ENCODE measurements at regions not wholly inside any gene's neighbourhood (a gene's known extent, or its start where the extent isn't known, plus 50 kb on each side); places are given as distances from the start of the nearest gene placed in this dataset.

DNA sequence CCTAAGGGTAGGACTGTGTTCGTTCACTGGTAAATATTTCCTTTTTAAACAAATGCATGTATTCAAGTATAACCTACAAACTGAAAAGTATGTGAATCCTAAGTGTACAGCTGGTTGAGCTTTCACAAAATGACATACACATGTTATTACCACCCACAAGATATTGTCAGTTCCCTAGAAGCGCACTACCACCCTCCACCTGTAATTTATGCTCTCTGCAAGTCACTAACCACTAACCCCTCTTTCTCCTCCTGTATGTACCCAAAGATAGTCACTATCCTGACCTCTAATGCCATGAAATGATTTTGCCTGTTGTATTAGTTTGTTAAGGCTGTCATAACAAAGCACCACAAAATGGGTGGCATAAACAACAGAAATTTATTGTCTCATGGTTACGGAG lies 82.8 kb upstream of the CHODL start:
- Histone ChIP-seq H4K20me1 (ENCODE audit: insufficient read depth, low read length) (no peaks in the 10 kb centered on the region), H2AFZ (ENCODE audit: low read depth, low read length) (no peak overlapping the region), H3K4me3 (ENCODE audit: low read length) (no peak overlapping the region), H3K27ac (ENCODE audit: low read length) (no peak overlapping the region), H3K9me3 (ENCODE audit: insufficient read depth, low read length) (no peaks in the 10 kb centered on the region), H3K9ac (ENCODE audit: low read length) (no peak overlapping the region), H3K4me1 (ENCODE audit: low read length) (no peaks in the 10 kb centered on the region; the same call in 1 of the 2 replicates), H3K36me3 (replicated peaks; ENCODE audit: low read depth, low read length) (no peaks in the 10 kb centered on the region), H3K27me3 (ENCODE audit: low read depth, low read length) (no peaks in the 10 kb centered on the region), H3K79me2 (ENCODE audit: low read length) (no peaks in the 10 kb centered on the region), H3K4me2 (ENCODE audit: low read length) (no peak overlapping the region)
- TF ChIP-seq CTCF (IDR thresholded peaks at IDR 0.05; ENCODE audit: low read depth, low read length) (no peak), EZH2phosphoT487 (IDR thresholded peaks at IDR 0.05; ENCODE audit: low read depth) (no peak)

DNA sequence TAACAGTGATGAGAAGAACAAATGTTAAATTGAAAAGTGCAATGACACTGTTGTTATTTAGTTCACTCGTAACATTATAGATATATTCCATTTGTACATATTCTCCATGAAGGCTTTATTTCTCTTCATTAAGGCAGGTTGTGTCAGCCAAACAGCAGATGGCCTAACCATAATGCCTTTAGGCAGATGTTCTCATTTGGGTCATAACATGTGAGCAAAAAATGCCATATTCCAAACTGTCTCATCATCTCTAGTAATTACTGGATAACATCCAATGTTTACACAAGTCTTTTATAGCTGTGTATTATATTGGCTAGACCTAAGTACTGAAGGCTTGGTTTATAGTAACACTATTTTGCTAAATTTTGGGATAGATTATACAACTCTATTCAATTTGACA lies 87.2 kb upstream of the CHODL start:
- Histone ChIP-seq H3K9me3 (ENCODE audit: insufficient read depth, low read length) (no peaks in the 10 kb centered on the region), H3K27me3 (ENCODE audit: low read depth, low read length) (no peaks in the 10 kb centered on the region), H3K4me1 (ENCODE audit: low read length) (no peaks in the 10 kb centered on the region), H3K9ac (ENCODE audit: low read length) (no peak overlapping the region), H3K79me2 (ENCODE audit: low read length) (no peaks in the 10 kb centered on the region), H3K4me3 (ENCODE audit: low read length) (no peak overlapping the region), H3K27ac (ENCODE audit: low read length) (no peak overlapping the region), H3K4me2 (ENCODE audit: low read length) (no peak overlapping the region), H4K20me1 (ENCODE audit: insufficient read depth, low read length) (no peaks in the 10 kb centered on the region), H2AFZ (ENCODE audit: low read depth, low read length) (no peak overlapping the region), H3K36me3 (replicated peaks; ENCODE audit: low read depth, low read length) (no peaks in the 10 kb centered on the region)
- TF ChIP-seq CTCF (IDR thresholded peaks at IDR 0.05; ENCODE audit: low read depth, low read length), result no peak
- TF ChIP-seq EZH2phosphoT487 (IDR thresholded peaks at IDR 0.05; ENCODE audit: low read depth), result no peak

- Histone ChIP-seq H3K27ac (ENCODE audit: low read length) (no peak overlapping the region), H3K9ac (ENCODE audit: low read length) (no peak overlapping the region), H3K4me3 (ENCODE audit: low read length) (no peak overlapping the region), H4K20me1 (ENCODE audit: insufficient read depth, low read length) (no peaks in the 10 kb centered on the region), H3K4me1 (ENCODE audit: low read length) (no peaks in the 10 kb centered on the region), H3K36me3 (replicated peaks; ENCODE audit: low read depth, low read length) (no peaks in the 10 kb centered on the region), H3K27me3 (ENCODE audit: low read depth, low read length) (no peaks in the 10 kb centered on the region), H3K4me2 (ENCODE audit: low read length) (no peak overlapping the region), H3K79me2 (ENCODE audit: low read length) (no peaks in the 10 kb centered on the region), H2AFZ (ENCODE audit: low read depth, low read length) (no peak overlapping the region), H3K9me3 (ENCODE audit: insufficient read depth, low read length) (no peaks in the 10 kb centered on the region)
- TF ChIP-seq CTCF (IDR thresholded peaks at IDR 0.05; ENCODE audit: low read depth, low read length) (no peak), EZH2phosphoT487 (IDR thresholded peaks at IDR 0.05; ENCODE audit: low read depth) (no peak)
Observed at GRCh38 chr21:18155508-18156193, 89.0 kb upstream of the CHODL start.

GRCh38 chr21:18153063-18153462 lies 91.6 kb upstream of the CHODL start:
- no peak overlapping the region for H3K9ac ChIP-seq (ENCODE audit: low read length)
- H3K4me1 ChIP-seq (ENCODE audit: low read length), result no peaks in the 10 kb centered on the region
- no peak overlapping the region for H3K27ac ChIP-seq (ENCODE audit: low read length)
- H3K4me2 ChIP-seq (ENCODE audit: low read length), result no peak overlapping the region
- H3K27me3 ChIP-seq (ENCODE audit: low read depth, low read length), result no peaks in the 10 kb centered on the region
- TF ChIP-seq CTCF (IDR thresholded peaks at IDR 0.05; ENCODE audit: low read depth, low read length) (no peak), EZH2phosphoT487 (IDR thresholded peaks at IDR 0.05; ENCODE audit: low read depth) (no peak)
- H4K20me1 ChIP-seq (ENCODE audit: insufficient read depth, low read length), result no peaks in the 10 kb centered on the region
- no peak overlapping the region for H3K4me3 ChIP-seq (ENCODE audit: low read length)
- H3K79me2 ChIP-seq (ENCODE audit: low read length), result no peaks in the 10 kb centered on the region
- no peak overlapping the region for H2AFZ ChIP-seq (ENCODE audit: low read depth, low read length)
- no peaks in the 10 kb centered on the region for H3K36me3 ChIP-seq (replicated peaks; ENCODE audit: low read depth, low read length)
- H3K9me3 ChIP-seq (ENCODE audit: insufficient read depth, low read length), result no peaks in the 10 kb centered on the region
